HFFc6 (cell line): ENCODE measurements at regions not wholly inside any gene's neighbourhood (a gene's known extent, or its start where the extent isn't known, plus 50 kb on each side); places are given as distances from the start of the nearest gene placed in this dataset.
A peak's percentile ranks its signal among the peaks of the same experiment; 100 is the strongest.

Source experiments
- DNase-seq: peaks from one replicate; pipeline ENCODE4 v3.0.0-alpha.2; 2018
- H3K27ac Mint-ChIP-seq: 2 replicates; pipeline ENCODE4 v1.8.0; 2020; ENCODE audit warnings: mild to moderate bottlenecking, mixed read lengths
- H3K27me3 Mint-ChIP-seq: 2 replicates; pipeline ENCODE4 v1.8.0; 2021; ENCODE audit warnings: mild to moderate bottlenecking, moderate library complexity, mixed read lengths; ENCODE audit not compliant: insufficient read depth
- H3K36me3 Mint-ChIP-seq: 2 replicates; pipeline ENCODE4 v1.8.0; 2021; ENCODE audit warnings: low read depth, mixed read lengths
- H3K4me1 Mint-ChIP-seq: 2 replicates; pipeline ENCODE4 v1.8.0; 2020; ENCODE audit warnings: low read depth, mixed read lengths
- H3K4me3 Mint-ChIP-seq: 2 replicates; pipeline ENCODE4 v1.8.0; 2020; ENCODE audit warnings: mild to moderate bottlenecking, moderate library complexity, mixed read lengths
- H3K9me3 Mint-ChIP-seq: 2 replicates; pipeline ENCODE4 v1.8.0; 2020; ENCODE audit warnings: mild to moderate bottlenecking, mixed read lengths
- TF ChIP-seq, protein P1 (sequence below): fragments of 200-600 bp; sonication (generic); IDR thresholded peaks from 2 replicates; pipeline ENCODE4 v1.5.0; 2021; ENCODE audit warnings: antibody characterized with exemption, mild to moderate bottlenecking

DNA sequence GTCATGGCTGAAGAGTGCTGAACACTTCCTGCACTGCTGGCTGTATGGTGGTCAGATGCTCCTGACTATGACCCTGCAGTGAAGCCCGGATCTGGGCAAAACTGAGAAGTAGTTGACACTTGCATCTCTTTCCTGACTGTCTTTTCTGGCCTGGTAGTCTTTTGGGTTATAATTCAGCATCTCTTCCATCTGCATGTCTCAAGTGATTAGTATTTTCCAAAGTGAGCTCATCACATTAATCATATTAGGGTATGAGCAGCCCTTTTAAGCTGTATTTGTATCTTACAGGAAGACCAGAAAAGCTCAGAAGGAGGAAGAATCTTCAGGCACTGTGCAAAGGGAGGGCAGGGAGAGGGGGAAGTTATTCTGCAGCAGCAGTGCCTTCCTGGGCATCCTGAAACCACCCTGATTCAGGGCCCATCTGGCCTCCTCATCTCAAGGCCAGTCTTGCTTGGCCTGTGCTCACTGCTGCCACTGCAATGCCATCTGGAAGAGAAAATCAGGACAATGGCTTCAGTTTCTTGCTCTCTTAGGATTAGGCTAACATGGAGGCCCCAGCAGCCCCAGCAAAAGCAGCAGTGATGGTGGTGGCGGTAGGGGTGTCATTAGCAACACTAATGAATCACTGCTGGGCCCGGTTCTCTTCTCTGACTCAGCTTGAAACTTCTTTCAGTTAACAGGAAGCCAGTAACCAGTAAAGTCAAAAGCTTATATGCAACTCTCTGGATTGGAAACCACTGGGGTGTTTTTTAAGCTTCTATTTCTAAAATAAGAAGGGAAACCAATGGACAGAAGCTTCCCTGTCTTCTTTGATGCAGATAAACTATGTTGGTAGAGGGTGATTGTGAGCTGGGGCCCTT, 63.3 kb upstream of the WDR26 start:
- DNase-seq, result peak; percentile 88
- Mint-ChIP-seq H3K36me3 (peaks cover 14% of the 10 kb centered on the region), H3K4me3 (peak overlapping the region; percentile 79), H3K27ac (peak overlapping the region; percentile 95), H3K4me1 (peaks cover 66% of the 10 kb centered on the region), H3K9me3 (no peaks in the 10 kb centered on the region; the same call in 1 of the 2 replicates), H3K27me3 (no peaks in the 10 kb centered on the region; the same call in none of the 2 replicates)
- TF ChIP-seq, protein P1, sequence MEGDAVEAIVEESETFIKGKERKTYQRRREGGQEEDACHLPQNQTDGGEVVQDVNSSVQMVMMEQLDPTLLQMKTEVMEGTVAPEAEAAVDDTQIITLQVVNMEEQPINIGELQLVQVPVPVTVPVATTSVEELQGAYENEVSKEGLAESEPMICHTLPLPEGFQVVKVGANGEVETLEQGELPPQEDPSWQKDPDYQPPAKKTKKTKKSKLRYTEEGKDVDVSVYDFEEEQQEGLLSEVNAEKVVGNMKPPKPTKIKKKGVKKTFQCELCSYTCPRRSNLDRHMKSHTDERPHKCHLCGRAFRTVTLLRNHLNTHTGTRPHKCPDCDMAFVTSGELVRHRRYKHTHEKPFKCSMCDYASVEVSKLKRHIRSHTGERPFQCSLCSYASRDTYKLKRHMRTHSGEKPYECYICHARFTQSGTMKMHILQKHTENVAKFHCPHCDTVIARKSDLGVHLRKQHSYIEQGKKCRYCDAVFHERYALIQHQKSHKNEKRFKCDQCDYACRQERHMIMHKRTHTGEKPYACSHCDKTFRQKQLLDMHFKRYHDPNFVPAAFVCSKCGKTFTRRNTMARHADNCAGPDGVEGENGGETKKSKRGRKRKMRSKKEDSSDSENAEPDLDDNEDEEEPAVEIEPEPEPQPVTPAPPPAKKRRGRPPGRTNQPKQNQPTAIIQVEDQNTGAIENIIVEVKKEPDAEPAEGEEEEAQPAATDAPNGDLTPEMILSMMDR, result peak; percentile 10; the same call in 1 of the 2 replicates

DNA sequence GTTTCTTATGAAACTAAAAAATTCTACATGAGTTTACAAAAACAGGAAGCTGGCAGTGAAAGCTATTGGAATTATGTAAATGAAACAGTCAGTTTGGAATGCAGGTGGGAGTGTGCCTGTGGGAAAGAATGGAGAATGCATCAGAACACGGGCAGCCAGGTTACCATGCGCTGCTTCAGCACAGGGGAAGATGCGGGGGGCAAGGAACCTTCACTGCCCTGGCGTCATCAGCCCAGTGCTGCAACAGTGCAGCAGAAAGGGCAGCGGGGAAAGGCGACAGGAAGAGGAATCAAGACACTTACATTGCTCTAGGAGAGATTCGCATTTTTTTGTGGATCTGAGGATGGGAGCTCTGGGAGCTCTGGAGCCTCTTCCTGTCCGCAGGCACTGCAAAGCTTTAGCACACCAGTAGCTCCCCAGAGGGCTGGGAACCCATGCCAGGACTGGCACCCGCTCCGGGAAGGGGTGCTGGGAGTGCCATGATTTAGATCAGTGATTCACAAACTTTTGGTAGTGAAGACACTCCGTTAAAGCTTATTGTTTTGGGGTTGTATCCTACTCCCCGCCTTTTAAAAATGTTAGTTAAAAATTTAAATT, 64.1 kb upstream of the WDR26 start:
- Mint-ChIP-seq H3K36me3 (peaks cover 14% of the 10 kb centered on the region), H3K27ac (peak overlapping the region; percentile 95), H3K27me3 (no peaks in the 10 kb centered on the region; the same call in none of the 2 replicates), H3K9me3 (no peaks in the 10 kb centered on the region; the same call in 1 of the 2 replicates), H3K4me1 (peaks cover 73% of the 10 kb centered on the region), H3K4me3 (peak overlapping the region; percentile 79)
- peak; percentile 57 for DNase-seq
- TF ChIP-seq, protein P1, result no peak

DNA sequence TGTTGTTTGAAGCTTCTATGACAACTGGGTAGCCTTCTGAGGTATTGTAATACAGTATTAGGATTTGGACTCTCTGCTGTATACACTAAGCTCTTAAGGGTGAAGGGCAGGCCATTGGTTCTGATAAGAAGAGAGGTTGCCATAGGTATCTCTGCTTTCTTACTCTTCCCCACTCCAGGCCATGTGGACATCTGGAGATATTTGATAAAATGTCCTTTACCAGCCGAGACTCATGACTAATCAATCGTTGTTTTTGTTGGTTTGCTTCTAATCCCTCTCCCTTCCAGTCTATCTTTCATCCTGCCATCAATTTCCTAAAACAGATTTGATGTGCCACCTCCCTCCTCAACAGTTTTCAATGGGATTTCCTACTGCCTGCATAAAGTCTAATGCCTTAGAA, 64.6 kb upstream of the WDR26 start:
- Mint-ChIP-seq H3K4me1 (peaks cover 79% of the 10 kb centered on the region), H3K4me3 (peak overlapping the region; percentile 49), H3K36me3 (peaks cover 14% of the 10 kb centered on the region), H3K27ac (peak overlapping the region; percentile 95), H3K27me3 (no peaks in the 10 kb centered on the region; the same call in none of the 2 replicates), H3K9me3 (no peaks in the 10 kb centered on the region; the same call in 1 of the 2 replicates)
- DNase-seq, result peak; percentile 16
- TF ChIP-seq, protein P1, result no peak

DNA sequence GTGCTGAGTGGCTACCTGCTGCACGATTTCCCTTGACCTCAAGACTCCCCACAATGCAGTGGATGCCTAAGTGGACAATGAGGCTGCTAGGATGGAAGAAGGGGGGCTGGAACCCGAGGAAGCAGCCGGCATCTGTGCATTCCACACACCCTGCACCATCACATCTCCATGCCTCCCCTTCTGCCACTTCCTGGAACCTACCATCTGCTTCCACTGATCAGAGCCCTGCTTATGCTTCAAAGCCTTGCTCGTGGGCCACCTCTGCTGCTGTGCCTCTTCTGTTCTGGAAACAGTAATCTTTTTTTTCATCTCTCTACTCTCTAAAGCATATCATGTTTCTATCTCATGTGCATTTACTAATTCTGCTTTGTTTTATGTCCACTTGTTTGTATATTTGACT, 66.2 kb upstream of the WDR26 start:
- no peak overlapping the region for H3K4me3 Mint-ChIP-seq
- peaks cover 9% of the 10 kb centered on the region for H3K36me3 Mint-ChIP-seq
- DNase-seq, result no peak
- TF ChIP-seq, protein P1, result no peak
- H3K27ac Mint-ChIP-seq, result no peak overlapping the region
- H3K4me1 Mint-ChIP-seq, result peaks cover 85% of the 10 kb centered on the region
- no peaks in the 10 kb centered on the region; the same call in none of the 2 replicates for H3K27me3 Mint-ChIP-seq
- H3K9me3 Mint-ChIP-seq, result no peaks in the 10 kb centered on the region; the same call in 1 of the 2 replicates

DNA sequence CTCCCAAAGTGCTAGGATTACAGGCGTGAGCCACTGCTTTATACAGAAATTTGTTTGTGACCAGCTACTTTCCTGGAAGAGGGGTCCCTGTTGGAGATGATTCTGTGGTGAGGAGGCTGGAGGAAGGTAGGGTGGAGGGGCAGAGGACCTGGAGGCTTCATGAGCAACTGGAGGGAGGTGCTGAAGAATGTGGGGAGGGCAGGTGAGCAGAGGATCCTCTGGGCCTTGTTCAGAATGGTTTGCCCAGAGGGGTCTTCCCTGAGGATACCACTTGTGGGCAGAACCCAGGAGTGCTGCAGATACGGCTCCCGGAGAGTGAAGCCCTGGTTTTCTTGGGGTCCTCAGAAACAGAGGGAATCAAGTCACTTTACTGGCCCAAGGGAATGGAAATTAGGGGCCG, 67.2 kb upstream of the WDR26 start:
- H3K27ac Mint-ChIP-seq, result no peak overlapping the region
- TF ChIP-seq, protein P1, result no peak
- H3K4me3 Mint-ChIP-seq, result no peak overlapping the region
- H3K9me3 Mint-ChIP-seq, result no peaks in the 10 kb centered on the region; the same call in 1 of the 2 replicates
- H3K4me1 Mint-ChIP-seq, result peaks cover 86% of the 10 kb centered on the region
- no peaks in the 10 kb centered on the region; the same call in none of the 2 replicates for H3K27me3 Mint-ChIP-seq
- H3K36me3 Mint-ChIP-seq, result peaks cover 4% of the 10 kb centered on the region
- DNase-seq, result no peak
